ENCODE measurements at regions not wholly inside any gene's neighbourhood (a gene's known extent, or its start where the extent isn't known, plus 50 kb on each side); places are given as distances from the start of the nearest gene placed in this dataset.

- intact Hi-C loops (cut with DNase I): no loop called here
- TF ChIP-seq CTCF (IDR thresholded peaks at IDR 0.05; ENCODE audit: borderline replicate concordance, extremely low read depth, insufficient read depth): no peak
- Histone ChIP-seq H3K27me3 (ENCODE audit: control insufficient read depth, insufficient read depth, low read length) (no peaks in the 10 kb centered on the region), H3K27ac (ENCODE audit: low read depth in 2 of 2, low read length in 2 of 2) (no peak overlapping the region), H3K4me3 (ENCODE audit: low read length in 3 of 3) (no peak overlapping the region), H3K36me3 (ENCODE audit: control insufficient read depth in 2 of 3, insufficient read depth in 3 of 3, low read length in 3 of 3) (no peaks in the 10 kb centered on the region), H3K4me1 (ENCODE audit: control insufficient read depth in 2 of 3, insufficient read depth in 2 of 3, low read depth in 1 of 3, low read length in 3 of 3) (peaks cover 0 to 4% (median 0%) of the 10 kb centered on the region in 3 donors), H3K9me3 (ENCODE audit: control insufficient read depth in 2 of 3, insufficient read depth in 1 of 3, low read length in 3 of 3) (no peaks in the 10 kb centered on the region), H3K9ac (ENCODE audit: low read length in 3 of 3) (no peak overlapping the region)
- DNase-seq: no peak
- no peak for FAIRE-seq
Observed at GRCh38 chr1:230550428-230550827, 91.9 kb upstream of the COG2 start.

GRCh38 chr1:230549625-230550024, 92.7 kb upstream of the COG2 start:
- Histone ChIP-seq H3K4me3 (ENCODE audit: low read length in 3 of 3) (no peak overlapping the region), H3K9me3 (ENCODE audit: control insufficient read depth in 2 of 3, insufficient read depth in 1 of 3, low read length in 3 of 3) (no peaks in the 10 kb centered on the region), H3K27ac (ENCODE audit: low read depth in 2 of 2, low read length in 2 of 2) (no peak overlapping the region), H3K36me3 (ENCODE audit: control insufficient read depth in 2 of 3, insufficient read depth in 3 of 3, low read length in 3 of 3) (no peaks in the 10 kb centered on the region), H3K27me3 (ENCODE audit: control insufficient read depth, insufficient read depth, low read length) (no peaks in the 10 kb centered on the region), H3K9ac (ENCODE audit: low read length in 3 of 3) (no peak overlapping the region), H3K4me1 (ENCODE audit: control insufficient read depth in 2 of 3, insufficient read depth in 2 of 3, low read depth in 1 of 3, low read length in 3 of 3) (peaks cover 0 to 4% (median 0%) of the 10 kb centered on the region in 3 donors)
- TF ChIP-seq CTCF (IDR thresholded peaks at IDR 0.05; ENCODE audit: borderline replicate concordance, extremely low read depth, insufficient read depth): no peak
- intact Hi-C loops (cut with DNase I): no loop called here
- DNase-seq (no peak), FAIRE-seq (no peak)

- H3K4me1 ChIP-seq (ENCODE audit: control insufficient read depth in 2 of 3, insufficient read depth in 2 of 3, low read depth in 1 of 3, low read length in 3 of 3): peaks cover 0 to 4% (median 0%) of the 10 kb centered on the region in 3 donors
- H3K9ac ChIP-seq (ENCODE audit: low read length in 3 of 3): no peak overlapping the region
- H3K27ac ChIP-seq (ENCODE audit: low read depth in 2 of 2, low read length in 2 of 2): no peak overlapping the region
- no peaks in the 10 kb centered on the region for H3K27me3 ChIP-seq (ENCODE audit: control insufficient read depth, insufficient read depth, low read length)
- no peak for DNase-seq
- intact Hi-C loops (cut with DNase I): no loop called here
- H3K4me3 ChIP-seq (ENCODE audit: low read length in 3 of 3): no peak overlapping the region
- no peak for FAIRE-seq
- no peaks in the 10 kb centered on the region for H3K36me3 ChIP-seq (ENCODE audit: control insufficient read depth in 2 of 3, insufficient read depth in 3 of 3, low read length in 3 of 3)
- TF ChIP-seq CTCF (IDR thresholded peaks at IDR 0.05; ENCODE audit: borderline replicate concordance, extremely low read depth, insufficient read depth): no peak
- H3K9me3 ChIP-seq (ENCODE audit: control insufficient read depth in 2 of 3, insufficient read depth in 1 of 3, low read length in 3 of 3): no peaks in the 10 kb centered on the region
Observed at GRCh38 chr1:230548997-230549396, 93.3 kb upstream of the COG2 start.

- H3K4me3 ChIP-seq (ENCODE audit: low read length in 3 of 3): no peak overlapping the region
- no peak for FAIRE-seq
Observed at GRCh38 chr1:230548357-230548756, 93.9 kb upstream of the COG2 start.

More at GRCh38 chr1:230548357-230548756, 93.9 kb upstream of the COG2 start:
- no peak for TF ChIP-seq CTCF (IDR thresholded peaks at IDR 0.05; ENCODE audit: borderline replicate concordance, extremely low read depth, insufficient read depth)
- H3K4me1 ChIP-seq (ENCODE audit: control insufficient read depth in 2 of 3, insufficient read depth in 2 of 3, low read depth in 1 of 3, low read length in 3 of 3): peaks cover 0 to 4% (median 0%) of the 10 kb centered on the region in 3 donors
- no peak overlapping the region for H3K27ac ChIP-seq (ENCODE audit: low read depth in 2 of 2, low read length in 2 of 2)
- peak in 1 of 5 donors; percentile 25 for DNase-seq
- intact Hi-C loops (cut with DNase I): no loop called here
- H3K9ac ChIP-seq (ENCODE audit: low read length in 3 of 3): no peak overlapping the region
- H3K9me3 ChIP-seq (ENCODE audit: control insufficient read depth in 2 of 3, insufficient read depth in 1 of 3, low read length in 3 of 3): no peaks in the 10 kb centered on the region
- H3K27me3 ChIP-seq (ENCODE audit: control insufficient read depth, insufficient read depth, low read length): no peaks in the 10 kb centered on the region
- H3K36me3 ChIP-seq (ENCODE audit: control insufficient read depth in 2 of 3, insufficient read depth in 3 of 3, low read length in 3 of 3): no peaks in the 10 kb centered on the region
